Colonic mucosa (tissue), 4 donors: ENCODE measurements at regions not wholly inside any gene's neighbourhood (a gene's known extent, or its start where the extent isn't known, plus 50 kb on each side); places are given as distances from the start of the nearest gene placed in this dataset.

Experiments
- DNase-seq: peaks from one replicate; pipeline ENCODE4 v3.0.0-alpha.2; 2020
- H3K27ac ChIP-seq: fragments of 200-600 bp; one replicate; pipeline ENCODE4 v1.8.0; 2021
- H3K27me3 ChIP-seq: fragments of 200-600 bp; one replicate; pipeline ENCODE4 v1.8.0; 2021
- H3K36me3 ChIP-seq: fragments of 200-600 bp; one replicate; pipeline ENCODE4 v1.8.0; 2021
- H3K4me1 ChIP-seq: fragments of 200-600 bp; one replicate; pipeline ENCODE4 v1.8.0; 2021; ENCODE audit warnings: mild to moderate bottlenecking
- H3K4me3 ChIP-seq: fragments of 200-600 bp; one replicate; pipeline ENCODE4 v1.8.0; 2021
- H3K9ac ChIP-seq, 2 donors: one replicate each; pipeline ENCODE4 v1.7.0; 2013; ENCODE audit warnings: control low read depth in 2 of 2, low read depth in 2 of 2, low read length in 2 of 2
- H3K9me3 ChIP-seq: fragments of 200-600 bp; one replicate; pipeline ENCODE4 v1.8.0; 2021
- intact Hi-C: fragments of 100-400 bp; cut with DNase I; formaldehyde crosslinking; loops from one replicate; pipeline ENCODE4 v1.14.1; 2022
- TF ChIP-seq, protein P1 (sequence below): fragments of 200-600 bp; IDR thresholded peaks from one replicate; pipeline ENCODE4 v1.8.0; 2022; ENCODE audit warnings: antibody characterized with exemption, mild to moderate bottlenecking
- donor health status: healthy.
- donor health status: DM: no; HTN: no; CAD: no.
- donor health status: DM: no; HTN: no; CAD: no.

- H3K27ac ChIP-seq: no peak overlapping the region
- intact Hi-C loops: loop anchor here (10.0 kb wide), 1 partner anchor 264 kb away; the partner anchor contains the start of gene MEIS1
- no peak for DNase-seq
- no peak overlapping the region for H3K9ac ChIP-seq
- no peaks in the 10 kb centered on the region for H3K36me3 ChIP-seq
- H3K4me3 ChIP-seq: no peak overlapping the region
- TF ChIP-seq, protein P1, sequence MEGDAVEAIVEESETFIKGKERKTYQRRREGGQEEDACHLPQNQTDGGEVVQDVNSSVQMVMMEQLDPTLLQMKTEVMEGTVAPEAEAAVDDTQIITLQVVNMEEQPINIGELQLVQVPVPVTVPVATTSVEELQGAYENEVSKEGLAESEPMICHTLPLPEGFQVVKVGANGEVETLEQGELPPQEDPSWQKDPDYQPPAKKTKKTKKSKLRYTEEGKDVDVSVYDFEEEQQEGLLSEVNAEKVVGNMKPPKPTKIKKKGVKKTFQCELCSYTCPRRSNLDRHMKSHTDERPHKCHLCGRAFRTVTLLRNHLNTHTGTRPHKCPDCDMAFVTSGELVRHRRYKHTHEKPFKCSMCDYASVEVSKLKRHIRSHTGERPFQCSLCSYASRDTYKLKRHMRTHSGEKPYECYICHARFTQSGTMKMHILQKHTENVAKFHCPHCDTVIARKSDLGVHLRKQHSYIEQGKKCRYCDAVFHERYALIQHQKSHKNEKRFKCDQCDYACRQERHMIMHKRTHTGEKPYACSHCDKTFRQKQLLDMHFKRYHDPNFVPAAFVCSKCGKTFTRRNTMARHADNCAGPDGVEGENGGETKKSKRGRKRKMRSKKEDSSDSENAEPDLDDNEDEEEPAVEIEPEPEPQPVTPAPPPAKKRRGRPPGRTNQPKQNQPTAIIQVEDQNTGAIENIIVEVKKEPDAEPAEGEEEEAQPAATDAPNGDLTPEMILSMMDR: no peak
- H3K27me3 ChIP-seq: no peaks in the 10 kb centered on the region
- H3K9me3 ChIP-seq: no peaks in the 10 kb centered on the region
- H3K4me1 ChIP-seq: no peaks in the 10 kb centered on the region
Observed at GRCh38 chr2:66698576-66699239, 263.8 kb downstream of the MEIS1 start.

DNA sequence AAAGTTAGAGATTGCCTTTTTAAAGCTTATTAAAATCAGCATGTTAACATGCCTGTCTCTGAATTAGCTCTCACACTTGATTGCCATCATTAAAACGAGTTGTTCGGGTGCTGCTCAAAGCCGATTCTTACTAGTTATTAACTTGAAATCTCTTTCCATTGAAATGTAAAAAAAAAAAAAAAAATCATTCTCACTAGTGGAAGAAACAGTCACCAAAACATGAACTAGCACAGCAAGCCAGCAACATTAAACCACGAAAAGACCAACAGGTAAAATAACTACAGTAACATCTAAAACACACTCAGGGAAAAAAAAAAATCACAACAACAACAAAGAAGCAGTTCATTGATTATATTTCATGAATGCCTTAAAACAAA is 264.5 kb downstream of the MEIS1 start:
- intact Hi-C loops: loop anchor here (10.0 kb wide), 1 partner anchor 265 kb away; the partner anchor contains the start of gene MEIS1
- Histone ChIP-seq H3K4me1 (no peaks in the 10 kb centered on the region), H3K9me3 (no peaks in the 10 kb centered on the region), H3K4me3 (no peak overlapping the region), H3K36me3 (no peaks in the 10 kb centered on the region), H3K27ac (no peak overlapping the region), H3K27me3 (no peaks in the 10 kb centered on the region), H3K9ac (no peak overlapping the region)
- TF ChIP-seq, protein P1: no peak
- no peak for DNase-seq

DNA sequence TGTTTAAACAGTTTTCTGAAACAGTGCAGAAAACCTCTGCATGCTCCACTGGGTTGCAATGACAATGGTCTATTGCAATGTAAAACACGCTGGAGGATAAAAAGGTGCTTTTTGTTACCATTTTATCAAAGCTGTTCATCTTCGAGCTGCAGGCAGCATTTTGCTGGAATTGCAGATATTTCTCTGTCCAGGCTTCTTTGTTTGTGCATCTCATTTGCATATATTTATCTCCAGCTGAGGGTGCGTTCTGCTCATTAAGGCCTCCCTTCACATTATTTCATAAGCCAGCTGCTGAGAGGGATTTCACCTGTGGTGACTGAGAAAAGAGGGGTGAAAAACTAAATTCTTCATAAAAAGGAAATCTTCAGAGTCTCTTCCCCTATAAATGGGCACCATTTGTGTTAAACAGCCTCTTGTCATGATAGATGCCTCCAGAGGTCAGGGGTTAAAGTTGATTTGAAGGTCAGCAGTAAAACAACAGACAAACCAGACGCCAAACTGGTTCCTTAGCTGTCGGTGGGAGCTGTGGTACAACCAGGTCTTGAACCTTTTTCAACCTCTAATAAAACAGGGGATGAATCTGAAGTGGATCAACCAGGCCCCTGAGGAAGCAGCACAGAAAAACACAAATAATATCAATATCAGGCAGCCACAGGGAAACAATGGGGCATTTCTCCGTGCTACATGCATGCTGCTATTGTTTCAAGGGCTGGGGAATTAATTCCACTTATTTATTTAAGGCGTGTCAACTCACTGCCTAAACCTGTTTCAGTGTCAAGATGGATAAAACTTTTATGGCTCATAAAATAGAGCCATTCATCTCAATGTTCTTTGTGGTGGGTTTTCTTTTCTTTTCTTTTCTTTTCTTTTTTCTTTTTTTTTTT is 265.1 kb downstream of the MEIS1 start:
- H3K4me3 ChIP-seq: no peak overlapping the region
- H3K27ac ChIP-seq: no peak overlapping the region
- H3K9ac ChIP-seq: no peak overlapping the region
- H3K36me3 ChIP-seq: no peaks in the 10 kb centered on the region
- no peaks in the 10 kb centered on the region for H3K27me3 ChIP-seq
- DNase-seq: no peak
- no peaks in the 10 kb centered on the region for H3K9me3 ChIP-seq
- TF ChIP-seq, protein P1: no peak
- intact Hi-C loops: loop anchor here (10.0 kb wide), 1 partner anchor 265 kb away; the partner anchor contains the start of gene MEIS1
- H3K4me1 ChIP-seq: no peaks in the 10 kb centered on the region

DNA sequence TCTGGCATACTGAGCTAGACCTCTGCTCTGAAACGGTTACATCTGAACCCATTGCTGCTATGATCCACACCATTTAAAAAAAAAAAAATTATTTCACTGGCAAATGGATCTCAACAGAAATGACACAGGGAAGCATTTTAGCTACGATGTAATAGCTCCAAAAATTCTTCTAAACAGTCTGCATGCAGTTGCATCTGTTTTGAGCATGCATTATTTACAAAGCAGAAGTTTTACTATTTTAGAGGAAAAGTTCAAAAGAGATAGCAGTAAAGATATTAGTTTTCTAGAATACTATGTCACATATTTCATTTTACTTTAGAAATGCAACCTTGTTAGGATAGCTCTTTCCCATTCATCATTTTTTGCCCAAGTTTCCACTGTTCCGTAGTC is 265.7 kb downstream of the MEIS1 start:
- Histone ChIP-seq H3K4me3 (no peak overlapping the region), H3K9me3 (no peaks in the 10 kb centered on the region), H3K27me3 (no peaks in the 10 kb centered on the region), H3K36me3 (no peaks in the 10 kb centered on the region), H3K9ac (no peak overlapping the region), H3K4me1 (no peaks in the 10 kb centered on the region), H3K27ac (no peak overlapping the region)
- intact Hi-C loops: no loop called here
- DNase-seq: no peak
- TF ChIP-seq, protein P1: no peak

DNA sequence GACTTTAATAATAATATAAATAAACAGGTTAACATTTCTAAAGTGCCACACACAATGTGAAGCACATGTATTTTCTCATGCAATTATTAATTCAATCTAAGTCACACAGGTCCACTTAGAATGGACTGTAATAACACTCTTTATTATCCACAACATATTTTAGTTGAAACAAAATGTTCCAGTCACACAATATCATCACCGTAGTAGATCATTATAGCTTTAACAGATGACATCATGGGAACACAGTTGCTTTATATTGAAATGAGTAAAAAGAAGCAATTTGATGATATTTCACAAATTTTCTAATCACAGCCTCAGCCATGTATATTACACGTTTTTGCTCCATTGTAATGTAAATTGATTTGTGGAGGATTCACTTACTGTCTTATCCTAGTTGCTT is 266.3 kb downstream of the MEIS1 start:
- Histone ChIP-seq H3K27me3 (no peaks in the 10 kb centered on the region), H3K9me3 (no peaks in the 10 kb centered on the region), H3K27ac (no peak overlapping the region), H3K4me3 (no peak overlapping the region), H3K4me1 (no peaks in the 10 kb centered on the region), H3K9ac (no peak overlapping the region), H3K36me3 (no peaks in the 10 kb centered on the region)
- intact Hi-C loops: no loop called here
- TF ChIP-seq, protein P1: no peak
- DNase-seq: no peak
